LNCAP (cell line): ENCODE measurements at regions not wholly inside any gene's neighbourhood (a gene's known extent, or its start where the extent isn't known, plus 50 kb on each side); places are given as distances from the start of the nearest gene placed in this dataset.

ENCODE experiments used
- CTCF ChIP-seq: fragments of 450-650 bp; IDR thresholded peaks from 2 replicates; pipeline ENCODE4 v1.5.1; 2017; ENCODE audit warnings: mild to moderate bottlenecking

DNA sequence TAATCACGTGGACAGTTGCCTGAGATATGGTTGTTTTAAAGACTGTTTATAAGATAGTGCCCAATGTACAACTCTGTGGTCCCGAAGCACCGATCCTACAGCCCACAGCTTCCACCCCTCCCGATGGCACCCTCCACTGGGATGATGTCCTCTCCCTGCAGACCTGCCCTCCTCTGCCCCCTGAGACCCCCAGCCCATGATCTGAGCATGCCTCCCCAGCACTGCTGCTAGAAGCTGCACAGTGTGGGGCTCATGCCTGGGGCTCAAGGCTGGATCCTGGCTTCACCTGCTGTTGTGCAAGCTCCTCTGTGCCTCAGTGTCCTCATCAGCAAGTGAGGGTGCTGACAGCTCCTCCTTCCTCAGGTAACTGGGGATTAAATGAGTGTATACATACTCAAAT, 254.7 kb upstream of the MKI67 start:
- no peak for TF ChIP-seq CTCF

DNA sequence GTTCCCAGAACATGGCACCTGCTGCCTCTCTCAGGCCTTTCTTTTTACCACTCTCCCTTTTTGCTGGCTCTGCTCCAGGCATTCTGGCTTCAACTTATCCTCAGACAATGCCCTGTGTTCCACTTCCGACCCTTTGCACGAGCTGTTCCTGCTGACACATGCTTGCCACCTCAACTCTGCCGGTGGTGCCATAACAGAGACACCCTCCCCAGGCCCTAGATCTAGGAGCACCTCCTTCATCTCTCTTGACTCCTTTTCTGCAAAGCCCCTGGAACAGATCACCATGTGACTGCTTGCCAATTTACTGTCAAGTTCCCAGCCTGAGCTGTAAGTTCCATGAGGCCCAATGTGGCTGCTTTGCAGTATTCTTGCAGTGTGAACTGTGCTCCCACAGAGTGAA, 256.0 kb upstream of the MKI67 start:
- TF ChIP-seq CTCF = no peak

GRCh38 chr10:128384831-128385230, 258.6 kb upstream of the MKI67 start:
- no peak for TF ChIP-seq CTCF

DNA sequence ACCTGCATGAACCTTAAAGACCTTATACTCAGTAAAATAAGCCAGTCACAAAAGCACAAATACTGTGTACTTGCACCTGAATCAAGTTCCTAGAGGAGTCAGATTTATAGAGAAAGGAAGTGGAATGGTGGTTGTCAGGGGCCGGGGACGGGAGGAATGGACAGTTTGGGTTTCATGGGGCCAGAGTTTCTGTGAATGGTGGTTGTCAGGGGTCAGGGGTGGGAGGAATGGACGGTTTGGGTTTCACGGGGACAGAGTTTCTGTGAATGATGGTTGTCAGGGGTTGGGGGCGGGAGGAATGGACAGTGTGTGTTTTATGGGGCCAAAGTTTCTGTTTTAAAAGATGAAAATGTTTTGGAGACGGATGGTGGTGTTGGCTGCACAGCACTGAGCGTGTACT, 260.0 kb upstream of the MKI67 start:
- no peak for TF ChIP-seq CTCF

- no peak for TF ChIP-seq CTCF
Measured at GRCh38 chr10:128386816-128387604, 260.8 kb upstream of the MKI67 start.

- TF ChIP-seq CTCF = no peak
Measured at GRCh38 chr10:128390596-128390995, 264.4 kb upstream of the MKI67 start.

DNA sequence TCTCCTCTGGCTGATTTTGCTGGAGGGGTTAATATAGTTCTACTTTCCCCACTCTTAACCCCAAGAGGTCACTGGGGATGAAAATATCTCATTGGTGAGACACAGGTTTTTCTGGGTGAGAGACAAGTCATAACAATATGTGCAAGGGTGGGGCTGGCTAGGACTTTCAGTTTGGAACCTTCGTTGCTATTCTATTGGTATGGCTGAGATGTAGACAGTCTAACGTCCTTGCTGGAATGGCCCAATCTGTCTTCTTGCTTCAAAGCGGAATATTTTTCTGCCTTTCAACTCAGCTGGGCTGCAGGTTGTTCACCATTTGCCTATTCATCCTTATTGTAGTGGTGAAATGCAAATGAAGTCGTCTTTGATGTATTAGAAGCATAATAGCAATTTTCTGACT, 267.3 kb upstream of the MKI67 start:
- TF ChIP-seq CTCF = no peak

DNA sequence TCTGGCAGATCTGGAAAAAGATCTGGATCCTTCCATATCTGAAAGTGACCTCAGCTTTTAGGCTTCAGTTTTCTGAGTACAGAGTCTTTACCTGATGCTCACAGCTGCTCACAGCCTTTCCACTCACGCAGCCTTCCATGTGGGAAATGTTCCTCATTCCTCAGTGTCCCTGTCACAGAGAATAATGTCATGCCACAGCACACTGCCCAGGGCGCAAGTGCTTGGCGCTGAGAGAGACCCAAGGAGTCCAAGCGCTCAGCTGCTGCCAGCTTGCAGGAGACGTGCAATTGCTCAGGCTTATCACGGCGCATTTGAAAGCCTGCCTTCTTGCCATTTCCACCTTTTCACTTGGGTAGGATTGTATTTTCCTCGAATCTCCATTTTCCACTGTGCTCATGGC, 271.9 kb upstream of the MKI67 start:
- no peak for TF ChIP-seq CTCF
